ENCODE measurements at regions not wholly inside any gene's neighbourhood (a gene's known extent, or its start where the extent isn't known, plus 50 kb on each side); places are given as distances from the start of the nearest gene placed in this dataset.

DNA sequence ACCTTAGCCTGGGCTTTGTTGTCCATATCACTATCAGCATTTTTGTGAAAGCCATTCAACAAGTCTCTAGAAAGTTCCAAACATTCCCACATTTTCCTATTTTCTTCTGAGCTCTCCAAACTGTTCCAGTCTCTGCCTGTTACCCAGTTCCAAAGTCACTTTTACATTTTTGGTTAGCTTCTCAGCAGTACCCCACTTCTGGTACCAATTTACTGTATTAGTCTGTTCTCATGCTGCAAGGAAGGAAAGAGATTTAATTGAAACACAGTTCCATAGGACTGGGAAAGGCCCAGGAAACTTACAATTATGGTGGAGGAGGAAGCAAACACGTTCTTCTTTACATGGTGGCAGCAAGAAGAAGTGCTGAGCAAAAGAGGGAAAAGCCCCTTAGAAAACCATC, 247.2 kb upstream of the B3GALT2 start:
- peaks cover 7% of the 10 kb centered on the region for H3K9me3 ChIP-seq (ENCODE audit: control insufficient read depth, low read length)
- H3K27ac ChIP-seq (ENCODE audit: insufficient read depth, low read length, poor library complexity, severe bottlenecking) = no peak overlapping the region
- no peaks in the 10 kb centered on the region for H3K27me3 ChIP-seq (replicated peaks; ENCODE audit: control insufficient read depth, insufficient read depth, low read length, poor library complexity, severe bottlenecking)
- no peak overlapping the region for H3K4me3 ChIP-seq (ENCODE audit: insufficient read depth, low read depth, low read length, poor library complexity, severe bottlenecking)
- H3K4me1 ChIP-seq (ENCODE audit: control insufficient read depth, insufficient read depth, low read length, poor library complexity, severe bottlenecking) = peaks cover 9% of the 10 kb centered on the region
- no peaks in the 10 kb centered on the region for H3K36me3 ChIP-seq (ENCODE audit: control insufficient read depth, insufficient read depth, low read length)
- no peak for DNase-seq

DNA sequence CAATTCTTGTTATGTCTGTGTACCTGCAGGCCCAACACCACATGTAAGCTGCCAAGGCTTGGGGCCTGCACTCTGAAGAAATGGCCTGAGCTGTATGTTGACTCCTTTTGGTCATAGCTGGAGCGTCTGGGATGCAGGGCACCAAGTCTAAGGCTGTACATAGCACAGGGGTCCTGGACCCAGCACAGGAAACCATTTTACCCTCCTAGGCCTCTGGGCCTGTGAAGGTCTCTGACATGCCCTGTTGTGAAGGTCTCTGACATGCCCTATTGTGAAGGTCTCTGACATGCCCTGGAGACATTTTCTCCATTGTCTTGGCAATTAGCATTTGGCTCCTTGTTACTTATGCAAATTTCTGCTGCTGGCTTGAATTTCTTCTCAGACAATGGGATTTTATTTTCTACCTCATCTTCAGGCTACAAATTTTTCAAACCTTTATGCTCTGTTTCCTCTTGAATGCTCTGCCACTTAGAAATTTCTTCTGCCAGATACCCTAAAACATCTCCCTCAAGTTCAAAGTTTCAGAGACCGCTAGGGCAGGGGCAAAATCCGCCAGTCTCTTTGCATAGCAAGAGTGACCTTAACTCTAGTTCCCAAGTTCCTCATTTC, 246.7 kb upstream of the B3GALT2 start:
- peaks cover 7% of the 10 kb centered on the region for H3K9me3 ChIP-seq (ENCODE audit: control insufficient read depth, low read length)
- H3K36me3 ChIP-seq (ENCODE audit: control insufficient read depth, insufficient read depth, low read length) = no peaks in the 10 kb centered on the region
- no peak overlapping the region for H3K4me3 ChIP-seq (ENCODE audit: insufficient read depth, low read depth, low read length, poor library complexity, severe bottlenecking)

GRCh38 chr1:193431265-193431977, 245.0 kb upstream of the B3GALT2 start:
- Histone ChIP-seq H3K4me1 (ENCODE audit: control insufficient read depth, insufficient read depth, low read length, poor library complexity, severe bottlenecking) (no peaks in the 10 kb centered on the region), H3K36me3 (ENCODE audit: control insufficient read depth, insufficient read depth, low read length) (no peaks in the 10 kb centered on the region), H3K27ac (ENCODE audit: insufficient read depth, low read length, poor library complexity, severe bottlenecking) (no peak overlapping the region), H3K27me3 (replicated peaks; ENCODE audit: control insufficient read depth, insufficient read depth, low read length, poor library complexity, severe bottlenecking) (no peaks in the 10 kb centered on the region), H3K4me3 (ENCODE audit: insufficient read depth, low read depth, low read length, poor library complexity, severe bottlenecking) (no peak overlapping the region), H3K9me3 (ENCODE audit: control insufficient read depth, low read length) (peaks cover 7% of the 10 kb centered on the region)
- no peak for DNase-seq

More for the DNA sequence above, 246.7 kb upstream of the B3GALT2 start:
- DNase-seq = no peak
- no peak overlapping the region for H3K27ac ChIP-seq (ENCODE audit: insufficient read depth, low read length, poor library complexity, severe bottlenecking)
- H3K27me3 ChIP-seq (replicated peaks; ENCODE audit: control insufficient read depth, insufficient read depth, low read length, poor library complexity, severe bottlenecking) = no peaks in the 10 kb centered on the region
- peaks cover 5% of the 10 kb centered on the region for H3K4me1 ChIP-seq (ENCODE audit: control insufficient read depth, insufficient read depth, low read length, poor library complexity, severe bottlenecking)

DNA sequence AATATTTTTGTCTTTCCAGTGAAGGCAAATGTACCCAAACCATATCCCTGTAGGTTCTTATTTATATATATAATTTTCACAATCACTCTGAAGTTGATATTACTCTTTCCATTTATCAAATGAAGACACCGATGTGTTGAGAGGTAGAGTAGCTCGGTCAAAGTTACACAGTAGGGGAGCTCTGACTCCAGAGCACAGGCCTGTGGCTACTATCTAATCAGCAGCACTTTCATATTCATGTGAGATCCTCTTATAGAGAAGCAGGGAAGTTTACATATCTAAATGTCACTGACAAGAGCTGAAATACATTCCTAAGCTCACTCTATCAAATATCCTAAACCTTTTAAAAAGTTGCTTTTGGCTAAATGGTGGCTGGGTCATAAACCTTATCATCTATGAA, 241.1 kb upstream of the B3GALT2 start:
- no peaks in the 10 kb centered on the region for H3K4me1 ChIP-seq (ENCODE audit: control insufficient read depth, insufficient read depth, low read length, poor library complexity, severe bottlenecking)
- no peak for DNase-seq

GRCh38 chr1:193426061-193426460, 239.6 kb upstream of the B3GALT2 start:
- H3K27me3 ChIP-seq (replicated peaks; ENCODE audit: control insufficient read depth, insufficient read depth, low read length, poor library complexity, severe bottlenecking) = no peaks in the 10 kb centered on the region
- H3K4me3 ChIP-seq (ENCODE audit: insufficient read depth, low read depth, low read length, poor library complexity, severe bottlenecking) = no peak overlapping the region
- no peaks in the 10 kb centered on the region for H3K9me3 ChIP-seq (ENCODE audit: control insufficient read depth, low read length)
- no peak for DNase-seq
- no peak overlapping the region for H3K27ac ChIP-seq (ENCODE audit: insufficient read depth, low read length, poor library complexity, severe bottlenecking)
- H3K36me3 ChIP-seq (ENCODE audit: control insufficient read depth, insufficient read depth, low read length) = no peaks in the 10 kb centered on the region
- H3K4me1 ChIP-seq (ENCODE audit: control insufficient read depth, insufficient read depth, low read length, poor library complexity, severe bottlenecking) = no peaks in the 10 kb centered on the region

More for the DNA sequence above, 241.1 kb upstream of the B3GALT2 start:
- Histone ChIP-seq H3K9me3 (ENCODE audit: control insufficient read depth, low read length) (no peaks in the 10 kb centered on the region), H3K27ac (ENCODE audit: insufficient read depth, low read length, poor library complexity, severe bottlenecking) (no peak overlapping the region), H3K4me3 (ENCODE audit: insufficient read depth, low read depth, low read length, poor library complexity, severe bottlenecking) (no peak overlapping the region), H3K27me3 (replicated peaks; ENCODE audit: control insufficient read depth, insufficient read depth, low read length, poor library complexity, severe bottlenecking) (no peaks in the 10 kb centered on the region), H3K36me3 (ENCODE audit: control insufficient read depth, insufficient read depth, low read length) (no peaks in the 10 kb centered on the region)

GRCh38 chr1:193421487-193421886, 235.1 kb upstream of the B3GALT2 start:
- H3K36me3 ChIP-seq (ENCODE audit: control insufficient read depth, insufficient read depth, low read length) = no peaks in the 10 kb centered on the region
- H3K9me3 ChIP-seq (ENCODE audit: control insufficient read depth, low read length) = no peaks in the 10 kb centered on the region
- no peak for DNase-seq
- H3K4me3 ChIP-seq (ENCODE audit: insufficient read depth, low read depth, low read length, poor library complexity, severe bottlenecking) = no peak overlapping the region
- no peak overlapping the region for H3K27ac ChIP-seq (ENCODE audit: insufficient read depth, low read length, poor library complexity, severe bottlenecking)
- peaks cover 3% of the 10 kb centered on the region for H3K4me1 ChIP-seq (ENCODE audit: control insufficient read depth, insufficient read depth, low read length, poor library complexity, severe bottlenecking)
- no peaks in the 10 kb centered on the region for H3K27me3 ChIP-seq (replicated peaks; ENCODE audit: control insufficient read depth, insufficient read depth, low read length, poor library complexity, severe bottlenecking)

- no peak for DNase-seq
- H3K27me3 ChIP-seq (replicated peaks; ENCODE audit: control insufficient read depth, insufficient read depth, low read length, poor library complexity, severe bottlenecking) = no peaks in the 10 kb centered on the region
Measured at GRCh38 chr1:193419295-193419694, 232.9 kb upstream of the B3GALT2 start.

DNA sequence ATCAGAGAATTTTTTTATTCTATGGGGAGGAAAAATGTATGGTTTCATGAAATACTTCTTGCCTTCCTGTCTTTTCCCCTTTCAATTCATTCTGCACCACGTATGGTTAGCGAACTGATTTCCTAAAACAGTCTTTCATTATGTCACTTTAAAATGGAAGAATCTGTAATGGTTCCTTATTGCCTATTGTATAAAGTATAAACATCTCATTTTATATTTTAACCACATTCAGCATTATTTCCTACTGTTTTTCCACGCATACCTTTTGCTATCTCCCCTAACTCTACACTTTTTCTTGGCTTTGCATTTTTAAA, 232.3 kb upstream of the B3GALT2 start:
- Histone ChIP-seq H3K4me3 (ENCODE audit: insufficient read depth, low read depth, low read length, poor library complexity, severe bottlenecking) (peak overlapping the region; percentile 42), H3K27me3 (replicated peaks; ENCODE audit: control insufficient read depth, insufficient read depth, low read length, poor library complexity, severe bottlenecking) (no peaks in the 10 kb centered on the region), H3K4me1 (ENCODE audit: control insufficient read depth, insufficient read depth, low read length, poor library complexity, severe bottlenecking) (peaks cover 3% of the 10 kb centered on the region), H3K27ac (ENCODE audit: insufficient read depth, low read length, poor library complexity, severe bottlenecking) (peak overlapping the region; percentile 38), H3K36me3 (ENCODE audit: control insufficient read depth, insufficient read depth, low read length) (no peaks in the 10 kb centered on the region), H3K9me3 (ENCODE audit: control insufficient read depth, low read length) (no peaks in the 10 kb centered on the region)
- DNase-seq = no peak

More at GRCh38 chr1:193419295-193419694, 232.9 kb upstream of the B3GALT2 start:
- peaks cover 3% of the 10 kb centered on the region for H3K4me1 ChIP-seq (ENCODE audit: control insufficient read depth, insufficient read depth, low read length, poor library complexity, severe bottlenecking)
- no peaks in the 10 kb centered on the region for H3K9me3 ChIP-seq (ENCODE audit: control insufficient read depth, low read length)
- H3K27ac ChIP-seq (ENCODE audit: insufficient read depth, low read length, poor library complexity, severe bottlenecking) = no peak overlapping the region
- no peak overlapping the region for H3K4me3 ChIP-seq (ENCODE audit: insufficient read depth, low read depth, low read length, poor library complexity, severe bottlenecking)
- no peaks in the 10 kb centered on the region for H3K36me3 ChIP-seq (ENCODE audit: control insufficient read depth, insufficient read depth, low read length)

DNA sequence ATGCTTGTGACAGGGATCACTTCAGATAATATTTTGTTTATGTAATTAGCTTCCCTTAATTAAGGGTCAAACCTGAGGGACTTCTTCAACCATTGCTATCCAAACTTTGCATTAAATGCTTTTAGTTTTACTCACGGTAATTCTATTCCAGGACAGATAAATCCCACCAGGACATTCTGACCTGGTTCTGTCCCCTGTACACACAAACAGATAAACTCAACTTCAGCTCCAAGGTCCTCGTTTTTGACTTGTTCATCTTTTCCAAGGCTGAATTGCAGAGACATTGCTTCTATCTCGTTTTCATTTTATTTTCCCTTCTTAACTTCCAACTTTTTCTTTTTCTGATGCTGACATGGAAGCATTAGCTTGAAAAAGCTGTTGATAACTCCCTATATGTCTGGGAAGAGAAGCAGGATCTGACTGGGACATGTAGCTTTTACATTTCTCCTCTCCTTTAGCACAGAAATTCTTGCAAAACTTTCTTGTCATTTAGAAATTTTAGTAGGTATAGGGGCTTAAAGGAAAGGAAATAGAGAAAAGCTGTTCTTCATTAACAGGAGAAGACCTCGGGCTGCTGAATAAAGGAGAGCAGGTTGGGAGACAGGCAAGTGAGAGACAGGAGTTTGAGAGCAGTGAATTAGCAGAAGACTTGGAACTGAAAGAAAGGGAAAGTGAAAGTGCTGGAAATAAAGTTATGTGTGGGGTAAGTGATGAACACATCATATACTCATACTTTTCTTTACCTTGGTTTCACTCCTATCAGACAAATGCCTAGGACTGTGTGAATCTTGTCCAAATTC, 231.7 kb upstream of the B3GALT2 start:
- H3K4me1 ChIP-seq (ENCODE audit: control insufficient read depth, insufficient read depth, low read length, poor library complexity, severe bottlenecking) = peaks cover 3% of the 10 kb centered on the region
- peak overlapping the region; percentile 42 for H3K4me3 ChIP-seq (ENCODE audit: insufficient read depth, low read depth, low read length, poor library complexity, severe bottlenecking)
- no peak for DNase-seq
- no peaks in the 10 kb centered on the region for H3K36me3 ChIP-seq (ENCODE audit: control insufficient read depth, insufficient read depth, low read length)
- H3K9me3 ChIP-seq (ENCODE audit: control insufficient read depth, low read length) = no peaks in the 10 kb centered on the region
- no peaks in the 10 kb centered on the region for H3K27me3 ChIP-seq (replicated peaks; ENCODE audit: control insufficient read depth, insufficient read depth, low read length, poor library complexity, severe bottlenecking)
- peak overlapping the region; percentile 38 for H3K27ac ChIP-seq (ENCODE audit: insufficient read depth, low read length, poor library complexity, severe bottlenecking)

DNA sequence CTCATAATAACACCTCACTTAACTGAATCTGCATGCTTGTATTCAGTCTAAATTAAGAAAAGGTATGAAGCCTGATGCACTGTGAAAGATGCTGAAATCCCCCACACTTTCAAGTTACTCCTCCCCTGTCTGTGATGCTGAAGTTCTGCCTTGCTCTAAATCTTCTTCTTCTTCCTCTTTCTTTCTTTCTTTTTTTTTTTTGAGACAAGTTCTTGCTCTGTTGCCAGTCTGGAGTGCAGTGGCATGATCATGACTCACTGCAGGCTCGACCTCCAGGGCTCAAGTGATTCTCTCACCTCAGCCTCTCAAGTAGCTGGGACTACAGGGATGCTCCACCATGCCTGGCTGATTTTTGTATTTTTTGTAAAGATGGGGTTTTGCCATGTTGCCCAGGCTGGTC, 231.0 kb upstream of the B3GALT2 start:
- Histone ChIP-seq H3K27me3 (replicated peaks; ENCODE audit: control insufficient read depth, insufficient read depth, low read length, poor library complexity, severe bottlenecking) (no peaks in the 10 kb centered on the region), H3K4me1 (ENCODE audit: control insufficient read depth, insufficient read depth, low read length, poor library complexity, severe bottlenecking) (peaks cover 3% of the 10 kb centered on the region), H3K4me3 (ENCODE audit: insufficient read depth, low read depth, low read length, poor library complexity, severe bottlenecking) (no peak overlapping the region), H3K27ac (ENCODE audit: insufficient read depth, low read length, poor library complexity, severe bottlenecking) (peak overlapping the region; percentile 33), H3K36me3 (ENCODE audit: control insufficient read depth, insufficient read depth, low read length) (no peaks in the 10 kb centered on the region), H3K9me3 (ENCODE audit: control insufficient read depth, low read length) (no peaks in the 10 kb centered on the region)
- DNase-seq = peak in 2 of 3 donors; percentile 31 to 39
